ENCODE measurements at regions not wholly inside any gene's neighbourhood (a gene's known extent, or its start where the extent isn't known, plus 50 kb on each side); places are given as distances from the start of the nearest gene placed in this dataset.
A peak's percentile ranks its signal among the peaks of the same experiment; 100 is the strongest.

DNA sequence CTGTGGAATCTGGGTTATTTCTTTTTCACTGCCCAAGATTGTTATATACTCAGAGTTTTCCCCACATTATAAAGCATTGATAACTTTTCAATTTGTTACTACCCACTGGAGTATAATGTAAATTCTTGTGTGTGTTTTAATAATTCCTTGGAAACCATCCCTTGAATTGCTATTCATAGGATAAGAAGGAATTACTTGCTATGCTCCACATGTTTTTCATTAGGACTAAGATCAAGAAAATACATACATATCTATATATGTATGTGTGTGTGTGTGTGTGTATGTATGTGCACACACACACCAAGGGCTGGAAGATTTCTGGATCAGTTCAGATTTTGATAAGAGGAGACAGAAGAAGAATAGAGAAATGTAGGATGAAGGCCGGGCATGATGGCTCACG is 206.4 kb upstream of the JADE1 start:
- DNase-seq (ENCODE audit: low read depth in 2 of 2, low spot score in 1 of 2) = no peak

DNA sequence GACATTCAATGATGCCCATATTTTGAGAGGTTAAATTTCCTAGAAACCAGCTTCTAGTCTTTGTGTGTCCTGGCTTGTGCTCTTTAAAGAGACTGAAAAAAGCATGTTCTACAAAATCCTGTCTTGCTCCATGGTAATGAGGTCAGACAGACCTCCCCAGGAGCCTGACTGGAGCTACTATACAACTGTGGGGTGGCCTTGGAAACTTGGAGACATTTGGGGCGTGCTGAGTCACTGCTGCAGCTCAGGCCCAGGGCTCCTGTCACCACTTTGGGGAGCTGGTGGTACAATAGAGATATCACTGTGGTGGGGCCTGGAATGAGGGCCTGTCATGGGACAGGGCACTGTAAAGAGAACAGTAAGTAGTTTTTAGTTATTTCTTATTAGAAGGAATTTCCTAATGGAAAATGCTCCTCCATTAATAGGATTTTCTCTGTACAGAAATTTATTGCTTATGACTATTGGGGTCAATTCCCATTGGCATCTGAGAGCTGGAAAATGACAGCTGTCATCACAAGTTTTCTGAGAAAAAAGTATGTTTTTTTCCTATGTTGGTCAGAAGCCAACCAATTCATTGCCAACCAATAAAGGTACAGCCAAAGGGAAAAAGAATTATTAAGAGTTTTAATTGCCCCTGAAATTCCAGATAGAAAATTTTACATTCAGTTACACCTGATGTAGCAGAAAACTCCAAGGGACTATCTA is 207.4 kb upstream of the JADE1 start:
- DNase-seq (ENCODE audit: low read depth in 2 of 2, low spot score in 1 of 2) = no peak

DNA sequence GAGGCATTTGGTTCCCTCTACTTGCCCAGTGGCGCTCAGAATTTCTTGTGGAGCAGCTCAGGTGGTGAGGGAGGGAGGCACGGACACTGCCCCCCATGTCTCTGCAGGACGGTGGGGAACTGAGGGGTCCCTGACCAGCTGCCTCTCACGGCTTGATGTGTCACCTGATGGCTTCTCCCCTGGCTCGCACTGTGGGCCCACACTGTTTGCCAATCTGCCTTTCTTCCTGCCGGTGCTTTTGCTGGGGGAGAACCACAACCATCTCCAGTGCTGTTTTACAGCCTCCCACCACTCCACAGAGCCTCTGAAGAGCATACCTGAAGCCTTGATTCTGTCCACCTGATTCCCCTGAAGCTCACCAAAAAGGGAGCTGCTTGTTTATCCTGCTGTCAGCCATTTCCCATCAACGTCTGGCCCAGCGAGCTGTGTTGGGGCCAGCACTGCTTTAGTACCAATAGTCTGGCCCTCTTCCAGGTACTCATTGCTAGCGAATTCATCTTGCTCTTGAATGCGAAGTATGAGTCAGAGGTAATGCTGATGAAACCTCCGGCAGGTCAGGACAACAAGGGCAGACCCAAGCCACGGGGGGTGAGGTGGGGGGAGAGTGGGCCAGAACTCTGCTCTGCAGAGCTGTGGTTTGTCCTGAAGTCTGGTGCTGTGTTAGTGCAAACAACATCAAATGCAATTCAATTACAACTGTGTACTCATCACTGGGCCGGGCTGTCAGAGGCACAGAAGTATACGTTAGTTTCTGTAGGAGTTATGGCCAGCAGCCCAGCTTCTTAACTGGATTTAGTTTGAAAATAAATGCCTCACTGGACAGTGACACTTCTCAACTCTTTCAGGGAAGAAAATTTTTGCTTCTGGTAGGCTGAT is 208.3 kb upstream of the JADE1 start:
- no peak for DNase-seq (ENCODE audit: low read depth in 2 of 2, low spot score in 1 of 2)

DNA sequence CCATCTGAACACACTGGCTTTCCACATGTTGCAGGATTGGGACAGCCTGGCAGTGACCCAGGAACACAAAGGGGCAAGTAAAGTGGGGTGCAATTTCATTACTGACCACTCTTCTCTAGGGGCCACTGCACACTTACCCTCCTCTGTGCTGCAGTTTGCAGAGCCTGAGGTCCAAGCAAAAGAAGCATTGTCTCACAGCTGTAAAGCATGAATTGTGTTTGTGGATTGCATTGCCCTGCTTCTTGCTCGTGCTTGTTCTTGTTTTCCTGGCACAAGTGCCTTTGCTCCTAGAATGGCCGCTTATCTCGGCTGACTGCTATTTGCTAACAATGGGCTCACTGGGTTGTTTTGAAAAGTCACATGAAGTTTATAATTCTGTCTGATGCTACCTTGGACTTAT is 209.1 kb upstream of the JADE1 start:
- DNase-seq (ENCODE audit: low read depth in 2 of 2, low spot score in 1 of 2) = no peak

DNA sequence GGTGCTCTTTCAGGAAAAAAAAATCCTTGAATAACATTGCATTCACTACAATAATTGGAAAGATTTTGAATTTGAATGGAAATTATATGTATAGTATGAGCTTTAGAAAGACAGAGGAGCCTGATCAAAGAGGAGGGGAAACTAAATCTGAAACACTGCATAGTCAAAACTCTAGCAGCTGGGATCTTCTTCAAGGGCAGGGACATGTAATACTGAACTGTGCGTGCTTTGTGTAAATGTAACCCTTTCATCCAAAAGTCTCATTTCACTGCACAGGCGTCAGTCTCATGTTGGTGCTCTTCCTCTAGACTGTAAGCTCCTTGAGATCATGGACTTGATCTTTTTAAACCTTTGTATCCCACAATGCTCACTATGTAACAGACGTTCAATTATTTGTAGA is 212.0 kb upstream of the JADE1 start:
- DNase-seq (ENCODE audit: low read depth in 2 of 2, low spot score in 1 of 2) = no peak

DNA sequence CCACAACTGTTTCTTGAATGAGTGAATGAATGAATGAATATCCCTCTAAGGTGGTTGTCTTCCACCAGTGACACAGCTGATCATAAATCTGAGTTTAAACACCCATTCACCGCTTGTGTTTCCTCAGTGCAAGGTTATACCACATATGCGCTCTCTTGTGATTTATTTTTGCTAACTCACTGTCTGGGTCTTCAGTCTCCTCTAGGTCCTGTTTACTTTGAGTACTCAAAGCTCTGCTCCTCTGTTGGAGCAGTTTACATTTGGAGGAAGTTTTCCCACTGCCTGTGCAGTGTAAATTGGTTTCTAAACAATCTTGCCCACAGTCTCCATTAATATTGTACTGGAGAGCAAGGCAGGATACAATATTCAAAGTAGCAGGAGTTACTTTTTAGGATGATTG is 212.6 kb upstream of the JADE1 start:
- no peak for DNase-seq (ENCODE audit: low read depth in 2 of 2, low spot score in 1 of 2)

DNA sequence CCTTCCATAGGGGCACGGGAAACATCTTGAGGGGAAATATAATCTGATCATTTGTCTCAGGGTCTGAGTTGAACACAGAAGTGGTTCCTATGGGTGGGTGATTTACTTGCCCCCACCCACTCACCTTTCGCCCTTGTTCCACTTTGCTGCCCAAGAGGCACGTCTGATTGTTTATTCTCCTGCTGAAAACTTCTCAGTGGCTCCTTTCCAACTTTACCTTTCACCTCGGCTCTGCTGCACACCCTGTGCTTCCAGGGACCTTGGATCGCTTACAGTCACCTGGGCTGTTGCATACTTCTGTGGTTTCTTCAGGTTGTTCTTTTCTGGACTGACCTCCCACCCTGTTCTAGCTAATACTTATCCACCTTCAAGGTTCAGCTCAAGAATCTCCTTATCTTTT is 213.4 kb upstream of the JADE1 start:
- DNase-seq (ENCODE audit: low read depth in 2 of 2, low spot score in 1 of 2) = no peak

DNA sequence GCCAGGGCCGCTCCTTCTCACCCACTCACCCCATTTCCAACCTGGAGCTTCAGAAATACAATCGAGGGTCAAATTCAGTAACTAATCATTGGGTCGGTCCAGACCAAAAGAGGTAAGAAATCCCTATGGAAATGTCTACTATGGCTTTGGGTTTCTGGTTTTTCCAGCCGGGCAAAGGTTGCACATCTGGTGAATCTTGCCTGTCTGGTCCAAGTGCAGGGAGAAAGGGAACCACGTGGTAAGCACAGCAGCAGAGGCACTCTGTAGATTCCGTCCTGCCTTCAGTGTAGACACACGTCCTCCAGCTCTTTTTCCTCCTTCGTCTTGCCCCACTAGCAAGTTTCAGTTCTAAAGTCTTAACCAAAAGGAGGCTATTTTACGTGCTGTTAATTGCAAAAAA is 218.0 kb upstream of the JADE1 start:
- no peak for DNase-seq (ENCODE audit: low read depth in 2 of 2, low spot score in 1 of 2)

DNA sequence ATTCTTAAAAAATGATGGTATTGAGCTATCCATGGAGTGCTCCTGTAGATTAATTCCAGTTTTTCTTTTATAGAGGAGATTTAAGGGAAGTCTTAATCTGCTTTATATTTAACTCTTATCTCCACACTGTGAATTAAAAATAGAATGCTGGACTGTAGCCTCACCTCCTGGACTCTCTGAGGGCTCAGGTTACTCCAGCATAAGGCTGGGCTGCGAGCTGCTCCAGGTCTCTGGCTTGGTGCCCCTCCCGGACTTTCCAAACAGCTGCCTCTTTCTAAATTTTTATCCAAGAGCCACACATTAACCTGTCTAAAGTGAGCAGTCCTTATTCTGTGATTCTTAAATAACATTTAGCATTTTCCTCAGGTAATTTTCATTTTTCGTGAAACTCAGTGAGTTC is 218.7 kb upstream of the JADE1 start:
- DNase-seq (ENCODE audit: low read depth in 2 of 2, low spot score in 1 of 2) = no peak

DNA sequence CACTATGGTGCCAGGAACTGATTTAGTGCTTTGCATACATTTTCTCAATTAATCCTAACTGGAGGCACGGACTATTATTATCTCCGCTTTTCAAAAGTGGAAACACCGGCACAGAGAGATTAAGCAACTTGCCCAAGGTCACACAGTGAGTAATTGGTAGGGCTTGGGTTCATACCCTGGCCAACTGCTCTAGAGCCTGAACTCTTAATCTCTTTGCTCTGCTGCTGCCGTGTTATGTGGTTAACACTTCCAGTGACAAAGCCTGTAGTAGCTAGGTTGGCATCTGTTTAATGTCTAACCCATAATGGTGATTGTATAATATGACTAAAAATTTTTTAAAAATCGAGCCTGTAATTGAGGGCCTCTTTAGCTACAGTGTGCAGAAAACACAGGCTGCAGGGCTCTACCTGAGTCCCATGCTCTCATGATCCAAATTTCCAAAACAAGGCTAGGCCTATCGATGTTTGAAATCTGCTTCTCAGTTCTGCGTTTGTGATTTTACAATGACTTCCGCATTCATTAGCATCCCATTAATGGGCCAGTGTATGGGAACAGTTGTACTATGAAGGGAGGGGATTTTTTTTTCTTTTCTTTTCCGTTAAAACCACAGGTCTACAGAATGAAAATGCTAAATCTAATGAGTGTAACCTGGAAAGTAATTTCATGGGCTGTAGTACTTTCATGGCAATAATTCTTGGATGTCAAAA is 219.3 kb upstream of the JADE1 start:
- no peak for DNase-seq (ENCODE audit: low read depth in 2 of 2, low spot score in 1 of 2)

DNA sequence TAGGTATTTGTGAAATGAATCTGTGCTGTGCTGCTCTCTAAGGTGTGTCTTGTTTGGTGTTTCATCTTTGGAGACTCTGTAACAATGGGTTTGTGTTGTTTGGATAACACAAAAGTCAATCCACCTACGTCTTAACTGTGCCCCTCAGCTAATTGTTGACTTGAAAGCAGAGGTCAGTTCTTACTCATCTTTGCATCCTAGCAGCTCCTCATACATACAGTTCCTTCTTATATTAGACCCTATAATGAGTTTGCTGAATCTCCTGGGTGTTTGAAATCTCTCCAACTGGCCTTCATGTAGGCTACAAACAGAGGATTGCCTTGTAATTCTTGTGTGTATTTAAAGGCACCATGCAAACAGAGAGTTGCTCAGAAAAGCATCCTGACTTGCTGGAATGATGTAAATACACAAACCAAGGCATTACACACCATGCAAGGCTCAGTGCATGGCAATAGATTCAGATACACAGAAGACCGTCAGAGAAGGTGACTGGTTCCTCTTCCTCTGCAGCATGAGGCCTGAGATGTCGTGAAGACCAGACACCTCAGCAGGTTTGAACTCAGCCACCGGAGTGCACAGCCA is 220.0 kb upstream of the JADE1 start:
- no peak for DNase-seq (ENCODE audit: low read depth in 2 of 2, low spot score in 1 of 2)

DNA sequence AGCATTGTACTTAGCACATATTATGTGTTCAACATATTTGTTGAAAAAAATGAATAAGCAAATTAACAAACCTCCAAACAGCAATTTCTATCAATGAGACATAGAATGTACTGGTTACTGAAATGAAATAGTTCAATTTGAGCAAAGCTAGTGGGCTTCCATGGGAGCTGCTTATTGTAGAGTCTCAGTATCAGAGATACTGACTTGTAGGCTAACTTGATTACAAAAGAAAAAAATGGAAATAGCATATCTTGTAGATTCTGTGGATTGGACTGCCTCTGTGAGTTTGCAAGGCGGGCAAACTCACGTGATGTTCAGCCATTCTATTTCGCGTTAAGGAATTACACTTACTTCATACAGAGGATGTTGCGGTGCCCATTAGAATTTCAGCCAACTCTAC is 222.1 kb upstream of the JADE1 start:
- DNase-seq (ENCODE audit: low read depth in 2 of 2, low spot score in 1 of 2) = no peak

DNA sequence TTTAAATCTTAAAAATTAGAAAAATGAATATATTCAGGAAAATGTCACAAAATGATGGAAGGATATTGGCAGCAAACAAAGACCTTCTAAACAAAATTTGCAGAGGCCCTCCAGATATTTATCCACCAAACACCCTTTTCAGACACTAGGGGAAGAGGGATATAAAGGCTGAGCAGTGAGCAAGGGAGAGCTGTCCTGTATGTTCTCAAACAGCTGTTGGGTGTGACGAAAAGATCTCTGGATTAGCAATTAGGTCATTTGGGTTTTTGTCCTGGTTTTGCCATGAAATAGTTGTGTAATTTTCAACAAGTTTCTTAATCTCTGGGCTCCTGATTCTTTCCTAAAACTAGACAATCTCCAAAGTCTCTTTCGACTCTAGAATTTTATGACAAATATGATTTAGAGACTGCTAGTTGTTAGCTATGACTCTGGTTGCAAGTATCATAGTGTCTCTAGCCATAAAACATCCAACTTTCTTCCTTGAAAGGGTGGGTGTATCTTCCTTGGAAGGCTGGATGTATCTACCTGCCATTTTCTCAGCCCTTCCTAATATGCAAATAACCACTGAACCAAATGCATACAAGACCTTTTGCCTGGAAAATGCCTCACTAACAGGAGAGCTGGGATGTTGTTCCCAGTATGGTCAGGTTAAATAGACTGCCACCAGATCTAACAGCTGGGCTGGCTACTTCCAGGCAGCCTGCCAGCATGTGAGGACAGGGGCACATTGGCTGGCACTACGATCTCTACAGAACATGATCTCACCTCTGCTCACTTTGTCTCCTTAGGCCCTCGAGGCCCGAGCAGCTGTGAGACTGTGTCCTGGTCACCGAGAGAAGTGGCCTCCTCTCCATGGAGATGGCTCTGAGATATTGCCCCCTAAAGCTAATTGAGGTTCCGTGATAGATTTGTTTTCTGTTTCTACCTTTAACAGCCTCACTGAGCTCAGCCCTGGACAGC is 225.5 kb upstream of the JADE1 start:
- no peak for DNase-seq (ENCODE audit: low read depth in 2 of 2, low spot score in 1 of 2)

DNA sequence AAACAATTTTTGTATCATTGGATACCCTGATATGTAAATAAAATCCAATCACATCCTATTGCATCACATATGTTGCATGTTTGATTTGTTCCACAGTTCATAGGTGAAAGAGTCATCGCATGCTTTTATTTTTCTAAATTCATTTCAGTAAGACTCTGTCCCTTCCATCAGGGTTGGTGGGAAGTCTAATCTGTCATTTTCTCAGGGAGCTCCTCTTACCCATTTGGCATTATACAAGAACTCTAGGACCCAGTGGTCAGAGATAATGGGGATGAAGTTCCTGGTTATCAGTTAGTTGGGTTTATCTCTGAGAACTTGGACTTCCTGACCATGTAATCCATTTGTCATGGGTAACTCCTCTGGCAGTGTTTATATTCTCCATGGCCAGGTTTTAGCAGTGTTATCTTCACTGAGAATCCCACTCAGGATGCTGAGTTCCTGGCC is 227.1 kb upstream of the JADE1 start:
- DNase-seq (ENCODE audit: low read depth in 2 of 2, low spot score in 1 of 2) = no peak

DNA sequence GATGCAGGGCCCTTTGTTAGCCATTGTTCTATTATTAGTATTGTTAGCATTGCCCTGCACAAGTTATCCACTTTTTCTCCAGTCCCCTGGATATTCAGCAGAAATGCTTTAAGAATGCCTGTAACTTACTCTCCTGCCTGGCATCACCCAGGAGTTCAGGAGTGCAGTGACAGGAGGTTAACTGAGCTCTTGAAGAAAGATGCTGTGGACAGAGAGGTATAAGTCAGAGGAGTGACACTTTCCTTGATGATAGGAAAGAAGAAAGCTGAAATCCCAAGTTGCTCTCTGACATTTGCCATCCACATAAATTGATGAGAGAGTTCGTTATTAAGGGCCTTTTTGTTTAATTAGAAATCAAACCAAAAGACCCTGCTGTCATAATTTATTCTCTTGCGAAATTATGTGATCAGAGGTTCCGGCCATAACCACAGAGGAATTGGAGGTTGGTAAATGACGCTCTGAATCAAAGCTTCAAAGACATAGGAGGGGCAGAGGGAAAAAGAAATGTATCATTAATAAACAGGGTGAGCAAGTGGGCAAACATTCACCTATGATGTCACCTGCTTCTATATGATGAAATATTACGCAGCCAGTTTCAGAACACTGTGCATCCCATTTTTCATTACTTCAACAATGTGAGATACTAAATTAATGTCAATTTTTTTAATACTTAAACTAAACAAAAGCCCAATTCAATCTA is 230.2 kb upstream of the JADE1 start:
- DNase-seq (ENCODE audit: low read depth in 2 of 2, low spot score in 1 of 2) = no peak

DNA sequence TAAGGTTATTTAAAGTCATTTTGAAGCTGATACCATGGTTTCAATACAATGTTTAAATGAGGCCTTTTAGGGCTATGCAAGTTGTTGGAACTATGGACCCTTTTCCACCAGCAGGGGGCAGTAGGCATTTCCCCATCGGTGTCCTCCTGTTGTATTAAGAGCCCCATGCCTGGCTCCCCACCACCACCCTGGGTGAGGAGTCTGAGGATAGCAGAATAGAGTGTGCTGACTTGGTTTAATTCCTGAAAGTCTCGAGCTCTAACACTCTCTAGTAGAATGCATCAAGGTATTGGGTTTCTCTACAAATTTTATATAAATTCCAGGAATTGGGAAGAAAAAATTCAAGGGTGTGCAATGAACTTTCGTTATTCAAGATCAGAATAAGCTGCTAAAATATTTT is 234.8 kb upstream of the JADE1 start:
- DNase-seq (ENCODE audit: low read depth in 2 of 2, low spot score in 1 of 2) = peak; percentile 12 to 41

DNA sequence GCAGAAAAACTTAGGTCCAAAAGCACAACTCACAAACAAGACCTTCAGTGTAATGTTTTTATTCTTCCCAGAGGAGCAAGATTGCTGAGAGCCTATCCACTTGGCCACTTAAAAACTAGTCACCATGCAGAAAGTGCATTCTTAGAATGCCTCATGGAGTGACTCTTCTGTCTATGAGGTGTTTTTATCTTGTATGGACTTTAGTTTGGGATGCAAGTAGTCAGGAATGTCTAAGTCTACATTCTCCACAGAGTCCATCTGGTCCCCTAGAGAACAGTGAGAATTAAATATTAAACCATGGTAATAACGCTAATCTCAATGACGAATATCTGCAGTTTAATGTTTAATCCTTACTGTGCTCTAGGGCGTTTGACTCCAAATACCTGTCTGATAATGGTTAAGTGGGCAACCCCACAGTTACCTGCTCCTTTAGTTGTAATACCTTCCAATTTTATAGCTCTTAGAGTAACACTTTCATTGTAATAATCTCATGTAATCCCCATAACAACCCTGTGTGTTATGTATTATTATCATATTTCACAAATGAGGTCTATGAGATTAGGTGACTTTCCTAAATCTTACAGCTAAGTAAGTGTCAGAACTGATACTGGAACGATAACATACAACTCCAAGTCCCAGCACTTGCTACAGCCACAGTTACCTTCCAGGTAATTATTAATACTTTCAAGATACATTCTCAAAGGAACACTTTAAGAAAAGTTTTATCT is 235.6 kb upstream of the JADE1 start:
- DNase-seq (ENCODE audit: low read depth in 2 of 2, low spot score in 1 of 2) = no peak

DNA sequence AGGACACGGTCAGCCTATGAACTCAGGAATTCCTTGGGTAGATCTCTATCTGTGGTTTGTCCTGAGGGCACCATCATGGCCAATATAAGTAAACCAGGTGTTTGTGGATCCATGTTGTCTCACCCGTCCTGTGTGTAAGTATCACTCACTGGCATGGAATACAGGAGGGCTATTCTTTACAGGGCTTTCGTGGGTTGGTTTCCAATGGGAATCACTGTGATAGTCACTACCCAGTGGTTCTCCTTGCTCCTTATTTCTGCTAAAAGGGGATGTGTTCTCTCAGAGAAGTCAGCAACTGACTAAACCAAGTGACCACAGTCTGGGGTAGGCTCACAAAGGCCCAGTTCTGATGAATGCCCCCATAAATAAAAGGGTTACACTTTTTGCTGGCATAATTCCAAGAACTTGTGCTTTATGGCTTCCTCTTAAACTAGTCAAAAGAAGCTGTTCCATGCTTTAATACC is 236.7 kb upstream of the JADE1 start:
- DNase-seq (ENCODE audit: low read depth in 2 of 2, low spot score in 1 of 2) = no peak

DNA sequence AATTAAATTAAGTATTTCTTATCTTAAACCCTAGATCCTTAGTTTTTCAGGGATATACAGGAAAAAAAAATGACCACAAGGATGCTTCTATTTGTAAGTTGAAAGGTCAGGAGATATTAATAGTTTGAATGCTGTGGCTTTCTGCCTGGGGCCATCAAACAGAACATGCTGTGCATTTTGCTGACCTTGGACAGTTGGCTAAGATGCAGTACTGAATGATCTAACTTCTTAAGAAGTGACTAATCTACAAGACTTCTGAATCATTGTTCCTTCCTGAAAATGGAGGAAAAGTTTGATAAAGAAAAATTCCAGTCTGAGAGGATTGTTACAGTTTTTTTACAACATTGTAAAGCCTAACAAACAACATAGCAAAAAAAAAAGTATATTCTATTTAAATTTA is 237.8 kb upstream of the JADE1 start:
- DNase-seq (ENCODE audit: low read depth in 2 of 2, low spot score in 1 of 2) = no peak

Measured in stimulated activated CD8-positive, alpha-beta memory T cell treated with anti-CD3 and anti-CD28 coated beads, Interleukin-4, amount 100 ng/mL, for 4 hours (primary cell).